ENCODE measurements at regions not wholly inside any gene's neighbourhood (a gene's known extent, or its start where the extent isn't known, plus 50 kb on each side); places are given as distances from the start of the nearest gene placed in this dataset.
A peak's percentile ranks its signal among the peaks of the same experiment; 100 is the strongest.

DNA sequence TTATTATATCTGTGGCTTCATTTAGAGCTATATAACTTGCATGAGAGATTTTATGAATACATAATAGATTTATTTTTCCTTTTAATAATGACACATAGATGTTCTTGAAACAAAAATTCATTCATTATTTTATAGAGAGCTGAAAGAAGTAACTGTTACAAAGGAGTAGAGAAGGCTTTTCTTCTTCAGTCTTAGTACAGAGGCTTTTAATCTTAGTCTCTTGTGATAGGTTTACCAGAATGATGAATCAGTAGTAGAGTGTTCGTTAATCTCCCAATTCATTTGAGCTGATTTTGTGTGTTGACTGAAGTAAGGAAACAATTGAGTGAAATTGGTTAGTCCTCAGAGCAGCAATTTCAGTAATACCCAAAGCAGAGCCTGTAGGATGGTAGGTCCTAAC lies 1284.1 kb upstream of the ACO1 start:
- DNase-seq (ENCODE audit: extremely low spot score) = no peak
- CTCF ChIA-PET = interaction anchor here (1.0 to 1.5 kb wide), 3 partner anchors 11 to 18 kb away, joined by 3 to 7 read pairs (median 3); no protein-coding TSS in a partner anchor
- TF ChIP-seq, protein P1, sequence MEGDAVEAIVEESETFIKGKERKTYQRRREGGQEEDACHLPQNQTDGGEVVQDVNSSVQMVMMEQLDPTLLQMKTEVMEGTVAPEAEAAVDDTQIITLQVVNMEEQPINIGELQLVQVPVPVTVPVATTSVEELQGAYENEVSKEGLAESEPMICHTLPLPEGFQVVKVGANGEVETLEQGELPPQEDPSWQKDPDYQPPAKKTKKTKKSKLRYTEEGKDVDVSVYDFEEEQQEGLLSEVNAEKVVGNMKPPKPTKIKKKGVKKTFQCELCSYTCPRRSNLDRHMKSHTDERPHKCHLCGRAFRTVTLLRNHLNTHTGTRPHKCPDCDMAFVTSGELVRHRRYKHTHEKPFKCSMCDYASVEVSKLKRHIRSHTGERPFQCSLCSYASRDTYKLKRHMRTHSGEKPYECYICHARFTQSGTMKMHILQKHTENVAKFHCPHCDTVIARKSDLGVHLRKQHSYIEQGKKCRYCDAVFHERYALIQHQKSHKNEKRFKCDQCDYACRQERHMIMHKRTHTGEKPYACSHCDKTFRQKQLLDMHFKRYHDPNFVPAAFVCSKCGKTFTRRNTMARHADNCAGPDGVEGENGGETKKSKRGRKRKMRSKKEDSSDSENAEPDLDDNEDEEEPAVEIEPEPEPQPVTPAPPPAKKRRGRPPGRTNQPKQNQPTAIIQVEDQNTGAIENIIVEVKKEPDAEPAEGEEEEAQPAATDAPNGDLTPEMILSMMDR (IDR thresholded peaks at IDR 0.05; ENCODE audit: control extremely low read depth, extremely low read depth, low read depth, missing control alignments) = no peak
- POLR2A ChIA-PET = no interaction called here

DNA sequence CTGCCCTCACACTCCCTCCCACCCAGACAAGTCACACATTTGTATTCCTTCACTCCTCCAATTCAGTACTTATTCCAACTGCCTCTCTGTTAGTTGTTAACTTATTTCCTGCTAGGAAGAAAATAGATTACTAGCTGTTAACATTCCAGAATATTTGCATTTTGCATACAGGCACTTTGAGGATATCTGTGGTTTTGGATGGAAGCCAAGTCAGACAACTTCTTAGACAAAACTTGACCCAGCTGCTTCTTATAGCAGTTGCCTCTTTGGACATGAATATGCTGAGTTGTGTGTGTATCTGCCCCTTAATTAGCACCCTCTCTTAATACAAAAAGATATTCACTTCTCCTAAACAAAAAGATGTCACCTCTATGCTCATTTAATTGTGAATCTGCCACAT lies 1280.6 kb upstream of the ACO1 start:
- DNase-seq (ENCODE audit: extremely low spot score) = no peak
- TF ChIP-seq, protein P1 (IDR thresholded peaks at IDR 0.05; ENCODE audit: control extremely low read depth, extremely low read depth, low read depth, missing control alignments) = no peak
- ChIA-PET CTCF (interaction anchor here (0.9 to 1.2 kb wide), 2 partner anchors 14 to 28 kb away, joined by 3 to 6 read pairs; no protein-coding TSS in a partner anchor), POLR2A (no interaction called here)

DNA sequence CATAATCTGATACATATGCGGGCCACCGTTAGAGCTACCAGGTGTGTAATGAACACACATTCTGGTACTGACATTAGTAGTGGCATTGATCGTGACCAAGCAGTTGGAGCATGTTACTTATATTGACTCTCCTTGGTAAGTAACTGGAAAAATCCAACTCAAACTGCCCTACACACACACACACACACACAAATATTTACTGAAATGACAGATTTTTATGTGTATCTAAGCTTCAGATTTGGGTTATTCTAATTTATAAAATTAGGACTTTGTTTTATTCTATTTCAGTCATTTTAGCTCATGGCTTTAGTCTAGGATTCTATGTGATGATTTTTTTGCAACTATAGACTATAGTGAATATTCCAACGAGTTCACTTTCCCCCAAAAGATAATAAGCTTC lies 1280.2 kb upstream of the ACO1 start:
- TF ChIP-seq, protein P1 (IDR thresholded peaks at IDR 0.05; ENCODE audit: control extremely low read depth, extremely low read depth, low read depth, missing control alignments) = no peak
- CTCF ChIA-PET = interaction anchor here (0.9 to 1.2 kb wide), 2 partner anchors 15 to 29 kb away, joined by 3 to 6 read pairs; no protein-coding TSS in a partner anchor
- POLR2A ChIA-PET = no interaction called here
- no peak for DNase-seq (ENCODE audit: extremely low spot score)

DNA sequence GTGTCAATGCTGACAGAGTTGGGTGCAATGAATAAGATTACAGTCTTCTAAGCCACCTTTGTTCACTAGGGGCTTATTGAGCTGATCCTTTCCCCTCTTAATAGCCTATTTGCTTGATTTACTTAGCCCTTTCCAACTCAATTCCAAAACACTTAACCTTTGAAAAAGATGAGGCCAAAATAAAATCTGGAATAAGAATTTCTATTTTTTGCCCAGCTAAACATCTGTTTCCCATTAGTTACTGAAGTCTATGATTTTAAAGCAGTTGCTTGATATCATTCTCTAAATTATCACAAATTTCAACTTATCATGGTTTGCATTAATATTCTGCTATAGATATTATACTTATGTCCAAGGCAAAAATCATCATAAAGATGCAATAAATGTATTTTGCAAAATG lies 1272.0 kb upstream of the ACO1 start:
- no peak for DNase-seq (ENCODE audit: extremely low spot score)
- ChIA-PET POLR2A (no interaction called here), CTCF (no interaction called here)
- TF ChIP-seq, protein P1 (IDR thresholded peaks at IDR 0.05; ENCODE audit: control extremely low read depth, extremely low read depth, low read depth, missing control alignments) = no peak

DNA sequence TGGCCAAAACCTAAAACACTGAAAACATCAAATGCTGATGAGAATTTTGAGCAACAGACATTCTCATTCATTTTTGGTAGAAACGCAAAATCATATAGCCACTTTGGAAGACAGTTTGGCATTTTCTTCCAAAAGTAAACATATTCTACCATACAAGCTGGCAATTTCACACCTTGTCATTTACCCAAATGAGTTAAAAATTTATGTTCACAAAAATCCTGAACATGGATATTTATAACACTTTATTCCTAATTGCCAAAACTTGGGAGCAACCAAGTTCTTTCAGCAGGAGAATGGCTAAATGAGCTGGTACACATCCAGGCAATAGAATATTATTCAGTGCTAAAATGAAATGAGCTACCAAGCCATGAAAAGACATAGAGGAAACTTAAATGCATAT lies 1270.1 kb upstream of the ACO1 start:
- ChIA-PET CTCF (interaction anchor here (1.5 to 2.4 kb wide), 2 partner anchors 9 to 25 kb away, joined by 4 to 5 read pairs; no protein-coding TSS in a partner anchor), POLR2A (no interaction called here)

DNA sequence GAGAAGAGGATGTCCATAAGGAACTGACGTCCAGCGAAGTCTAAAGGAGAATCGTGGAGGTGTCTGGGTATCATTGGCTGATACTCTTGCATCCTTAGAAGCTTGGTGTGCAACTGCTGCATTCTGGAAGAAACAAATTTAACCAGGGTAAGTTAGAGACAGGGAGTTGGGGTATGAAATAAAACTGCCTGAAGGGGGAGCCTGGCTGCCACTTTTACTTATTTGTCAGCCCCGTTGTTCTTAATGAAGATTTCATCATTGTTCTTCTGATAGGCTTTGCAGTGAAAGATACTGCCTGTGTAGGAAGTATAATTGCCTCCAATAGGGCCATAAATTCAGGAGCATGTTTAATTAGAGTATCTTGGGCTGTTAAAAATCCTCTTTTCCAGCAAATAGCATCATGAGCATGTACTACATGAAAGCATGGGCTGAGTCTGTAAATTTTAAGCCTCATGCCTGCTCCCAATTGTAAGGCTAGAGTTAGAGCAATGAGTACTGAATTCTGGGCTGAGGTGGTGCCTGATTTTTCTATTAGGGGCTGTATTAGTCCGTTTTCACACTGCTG lies 1264.5 kb upstream of the ACO1 start:
- ChIA-PET POLR2A (no interaction called here), CTCF (interaction anchor here (0.7 to 1.9 kb wide), 10 partner anchors 13 to 696 kb away, joined by 3 to 7 read pairs (median 3); no protein-coding TSS in a partner anchor)
- peak; percentile 9 for DNase-seq (ENCODE audit: extremely low spot score)
- TF ChIP-seq, protein P1 (IDR thresholded peaks at IDR 0.05; ENCODE audit: control extremely low read depth, extremely low read depth, low read depth, missing control alignments) = peak; percentile 53

More for the DNA sequence above, 1270.1 kb upstream of the ACO1 start:
- TF ChIP-seq, protein P1 (IDR thresholded peaks at IDR 0.05; ENCODE audit: control extremely low read depth, extremely low read depth, low read depth, missing control alignments) = no peak
- no peak for DNase-seq (ENCODE audit: extremely low spot score)

All from GM10248 (cell line).